GM19372 (cell line): ENCODE measurements at regions not wholly inside any gene's neighbourhood (a gene's known extent, or its start where the extent isn't known, plus 50 kb on each side); places are given as distances from the start of the nearest gene placed in this dataset.
"Not testable (repeated sequence)": the region's sequence is repeated elsewhere in the genome, so short reads cannot be mapped to it uniquely, and the experiment has no call there.

ENCODE experiments used
- ATAC-seq: cut with Tn5 transposase; IDR thresholded peaks from one replicate; pipeline ENCODE4 v1.9.1; 2021; ENCODE audit warnings: mild to moderate bottlenecking, low read depth, moderate library complexity; ENCODE audit not compliant: unreplicated experiment

DNA sequence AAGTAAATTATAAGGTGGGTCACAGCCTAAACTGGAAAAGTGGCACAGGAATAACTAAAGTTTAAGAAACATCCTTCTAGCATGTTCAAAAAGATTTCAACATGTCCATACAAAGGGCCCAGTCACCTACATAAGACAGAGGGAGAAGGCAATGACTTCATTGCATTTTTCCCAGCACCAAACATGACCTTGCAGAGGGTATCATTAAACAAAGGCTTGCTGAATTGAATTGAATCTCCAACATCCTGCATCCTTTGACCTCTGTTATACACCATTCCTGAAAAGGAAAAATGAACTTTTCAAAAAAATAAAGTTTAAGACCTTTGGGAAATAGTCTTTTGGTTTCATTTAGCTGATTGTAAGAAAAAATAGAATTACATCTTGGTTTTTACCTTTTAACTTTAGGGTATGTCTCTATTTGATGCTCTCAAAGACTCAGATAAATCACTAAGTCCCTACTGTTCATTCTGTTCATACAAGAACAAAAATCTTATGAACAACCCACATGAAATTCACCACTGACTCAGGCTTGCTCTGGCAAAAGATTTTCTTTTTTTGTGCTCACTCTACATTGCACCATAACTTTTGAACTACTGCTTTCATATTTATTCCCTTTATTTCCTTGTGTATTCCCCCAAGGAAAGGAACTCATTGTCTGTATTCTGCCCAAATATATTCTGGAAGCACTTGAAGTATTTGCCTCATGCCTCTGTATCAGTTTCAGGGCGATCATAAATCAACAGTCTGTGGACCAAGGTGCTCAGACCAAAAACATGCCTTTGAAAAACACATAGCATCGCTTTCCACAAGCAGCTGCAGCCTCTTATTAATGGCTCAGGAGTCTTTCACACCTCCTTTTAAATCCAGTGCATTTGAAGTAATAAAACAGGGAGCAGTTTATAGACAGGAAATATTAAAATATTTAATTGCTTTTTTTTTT, 121.7 kb downstream of the DUSP6 start:
- ATAC-seq: no peak

DNA sequence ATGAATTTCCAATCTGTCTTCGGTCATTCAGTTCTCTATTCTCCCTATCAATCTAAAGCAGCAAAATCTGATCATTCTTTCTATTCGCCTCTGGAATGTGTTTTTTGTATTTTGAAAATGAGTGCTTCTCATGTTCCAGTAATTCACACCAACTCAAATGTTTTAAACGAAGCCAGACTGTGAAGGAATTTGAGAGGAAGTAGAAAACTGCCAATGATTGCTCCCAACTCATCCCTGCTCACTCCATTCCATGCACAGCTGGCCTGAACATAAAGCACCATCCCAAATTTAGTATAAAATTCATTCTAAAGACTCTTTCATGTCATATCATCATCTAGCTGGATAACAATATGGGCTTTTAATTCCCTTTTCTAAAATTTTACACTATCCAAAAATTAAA, 123.8 kb downstream of the DUSP6 start:
- no peak for ATAC-seq

DNA sequence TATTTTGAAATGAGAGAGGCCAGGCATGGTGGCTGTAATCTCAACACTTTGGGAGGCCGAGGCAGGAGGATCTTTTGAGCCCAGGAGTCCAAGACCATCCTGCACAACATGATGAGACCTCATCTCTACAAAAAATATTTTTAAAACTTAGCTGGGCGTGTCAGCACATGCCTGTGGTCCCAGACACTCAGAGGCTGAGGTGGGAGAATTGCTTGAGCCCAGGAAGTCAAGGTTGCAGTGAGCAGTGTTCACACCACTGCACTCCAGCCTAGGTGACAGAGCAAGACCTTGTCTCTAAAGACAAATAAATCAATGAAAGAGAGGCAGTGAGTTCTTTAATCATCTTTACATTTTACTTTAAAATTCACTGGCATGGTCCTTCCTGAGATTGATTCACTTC, 124.5 kb downstream of the DUSP6 start:
- ATAC-seq: no peak

DNA sequence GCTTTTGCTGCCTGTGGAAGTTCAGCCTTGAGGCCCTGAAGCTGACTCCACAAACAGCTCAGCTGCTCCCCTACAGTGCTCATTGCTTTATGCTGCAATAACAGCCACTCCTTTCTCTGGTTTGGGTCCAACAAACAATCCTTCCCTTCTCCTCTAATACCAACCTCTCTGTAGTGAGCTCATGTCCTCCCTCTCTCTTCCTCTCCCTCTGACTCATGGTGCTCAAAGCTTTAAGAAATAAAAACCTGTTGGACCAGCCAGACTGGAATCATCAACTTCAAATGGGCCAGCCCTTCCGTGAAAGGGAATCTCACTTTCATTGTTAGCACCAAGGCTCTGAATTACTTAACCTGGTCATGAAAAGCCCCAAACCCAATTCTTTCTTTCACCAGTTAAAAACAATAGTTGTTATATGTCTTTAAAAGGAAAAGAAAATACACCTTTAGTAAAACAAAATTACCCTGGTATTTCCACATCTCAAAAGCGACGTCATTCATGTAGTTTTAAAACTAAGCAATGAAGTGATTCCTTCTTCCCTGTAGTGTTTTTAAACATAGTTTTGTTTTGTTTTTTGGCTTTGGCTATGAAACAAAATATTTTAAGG, 126.4 kb downstream of the DUSP6 start:
- no peak for ATAC-seq

DNA sequence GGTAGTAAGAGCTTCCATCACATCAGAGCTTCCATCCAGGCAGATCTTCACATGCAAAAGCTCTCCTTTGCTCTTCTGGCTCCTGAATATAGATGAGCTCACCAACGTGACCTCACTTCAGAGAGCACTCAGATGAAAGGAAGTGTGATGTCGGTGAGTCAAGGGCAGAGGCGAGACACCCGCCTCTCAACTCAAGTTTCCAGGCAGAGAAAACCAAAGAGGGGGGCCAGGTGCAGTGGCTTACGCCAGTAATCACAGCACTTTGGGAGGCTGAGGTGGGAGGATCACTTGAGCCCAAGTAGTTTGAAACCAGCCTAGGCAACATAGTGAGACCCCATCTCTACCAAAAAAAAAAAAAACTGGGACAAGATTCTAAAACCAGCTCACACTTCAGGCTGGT, 126.9 kb downstream of the DUSP6 start:
- ATAC-seq: no peak

DNA sequence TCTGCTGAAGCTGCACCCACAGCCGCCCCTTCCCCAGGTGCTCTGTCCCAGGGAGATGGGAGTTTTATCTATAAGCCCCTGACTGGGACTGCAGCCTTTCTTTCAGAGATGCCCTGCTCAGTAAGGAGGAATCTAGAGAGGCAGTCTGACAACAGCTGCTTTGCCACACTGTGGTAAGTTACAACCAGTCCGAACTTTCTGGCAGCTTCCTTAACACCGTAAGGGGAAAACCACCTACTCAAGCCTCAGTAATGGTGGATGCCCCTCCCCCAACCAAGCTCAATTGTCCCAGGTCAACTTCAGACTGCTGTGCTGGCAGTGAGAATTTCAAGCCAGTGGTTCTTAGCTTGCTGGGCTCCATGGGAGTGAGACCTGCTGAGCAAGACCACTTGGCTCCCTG, 129.7 kb downstream of the DUSP6 start:
- ATAC-seq: not testable (repeated sequence)

DNA sequence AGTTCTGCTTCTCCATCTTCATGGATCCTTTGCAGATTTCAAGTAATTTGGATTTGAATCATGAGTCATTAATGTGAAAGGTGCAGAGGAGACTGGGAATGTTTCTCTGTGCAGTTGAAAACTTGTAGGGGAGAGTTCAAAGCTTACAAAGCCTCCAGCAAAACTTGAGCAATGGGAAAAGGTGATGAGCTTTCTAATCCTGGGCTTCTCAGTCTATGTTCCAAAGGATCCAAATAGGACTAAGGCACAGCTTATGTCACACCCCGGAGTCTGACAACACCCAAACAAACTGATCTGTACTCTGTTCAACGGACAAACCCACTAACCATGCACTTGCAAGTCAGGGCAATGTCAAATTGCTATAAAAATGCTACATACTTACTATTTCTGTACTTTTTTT, 134.8 kb downstream of the DUSP6 start:
- no peak for ATAC-seq

DNA sequence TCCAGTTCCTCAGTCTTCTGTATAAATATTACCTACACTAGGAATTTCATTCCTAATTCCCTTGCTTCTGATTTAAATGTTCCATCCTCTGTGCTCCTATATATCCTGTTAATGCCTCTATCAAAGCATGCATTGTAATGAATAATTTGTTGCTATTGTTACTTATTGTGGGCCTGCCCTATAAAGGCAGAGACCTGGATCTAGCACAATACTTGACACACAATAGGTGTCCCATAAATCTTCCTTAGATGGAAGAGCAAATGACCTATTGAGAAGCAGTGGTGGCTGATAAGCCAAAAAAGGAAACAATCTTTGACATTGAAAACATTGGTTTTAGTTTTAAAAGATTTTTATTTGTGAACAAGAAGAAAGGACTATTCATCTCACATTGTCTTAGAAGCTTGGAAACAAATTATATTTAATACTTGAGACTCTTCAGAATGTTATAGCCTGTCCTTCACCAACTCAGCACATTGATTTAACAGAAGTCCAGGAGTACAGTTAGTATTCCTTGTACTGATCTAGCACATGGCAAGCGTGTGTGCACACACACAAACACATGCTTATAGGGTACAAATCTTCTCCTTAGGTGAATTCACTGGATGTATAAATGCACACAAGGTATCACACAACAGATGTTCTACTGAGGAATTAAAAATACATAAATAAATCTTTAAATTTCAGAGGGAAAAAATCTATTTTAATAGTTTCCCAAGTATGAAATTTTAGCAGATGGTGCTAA, 135.9 kb downstream of the DUSP6 start:
- ATAC-seq: no peak

DNA sequence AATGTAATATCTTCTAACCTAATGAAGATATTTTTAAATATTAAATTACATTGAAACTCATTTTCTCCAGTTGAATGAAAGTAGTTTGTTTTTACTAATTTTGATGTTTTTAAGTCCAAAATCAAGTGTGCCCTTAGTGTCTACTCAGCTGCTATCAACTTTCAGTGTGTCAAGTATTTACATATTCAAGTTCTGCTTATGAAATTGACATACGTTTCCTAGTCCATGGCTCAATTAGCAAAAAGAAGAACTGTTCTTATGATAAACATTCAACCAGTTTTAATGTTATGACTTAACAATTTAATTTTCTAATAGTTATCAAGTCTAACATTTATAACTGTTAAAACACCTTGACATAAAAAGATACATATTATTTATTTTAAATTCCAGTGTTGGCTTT, 137.1 kb downstream of the DUSP6 start:
- no peak for ATAC-seq

DNA sequence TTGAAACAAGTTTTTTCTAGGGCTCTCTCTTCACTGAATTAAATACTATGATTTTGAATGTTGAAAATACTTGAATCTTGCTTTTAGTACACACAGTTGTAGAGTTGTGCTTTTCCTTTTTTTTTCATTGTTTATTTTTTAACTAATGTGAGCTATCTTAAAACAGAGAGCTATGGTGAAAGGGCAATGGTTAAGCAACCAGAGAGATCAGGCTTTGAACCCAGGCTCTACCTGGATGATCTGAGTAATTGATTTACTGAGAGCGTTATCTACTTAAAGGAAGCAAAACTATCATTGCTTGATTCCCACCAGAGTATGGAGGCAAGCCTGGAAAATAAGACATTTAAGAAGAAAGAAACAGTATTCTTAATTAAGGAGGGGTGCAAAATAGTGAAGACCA, 138.6 kb downstream of the DUSP6 start:
- ATAC-seq: no peak

DNA sequence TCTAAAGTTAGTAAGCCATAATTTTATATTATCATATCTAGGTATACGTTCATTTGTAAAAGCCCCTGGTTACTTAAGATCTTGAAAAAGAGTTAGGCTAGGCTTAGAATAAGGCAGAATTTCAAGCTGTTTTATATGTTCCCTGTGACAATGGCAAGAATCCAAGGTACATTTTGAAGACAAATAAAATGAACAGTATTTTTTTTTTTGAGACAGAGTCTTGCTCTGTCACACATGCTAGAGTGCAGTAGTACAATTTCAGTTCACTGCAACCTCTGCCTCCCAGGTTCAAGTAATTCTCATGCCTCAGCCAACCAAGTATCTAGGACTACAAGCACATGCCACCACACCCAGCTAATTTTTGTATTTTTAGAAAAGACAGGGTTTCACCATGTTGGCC, 139.2 kb downstream of the DUSP6 start:
- no peak for ATAC-seq

DNA sequence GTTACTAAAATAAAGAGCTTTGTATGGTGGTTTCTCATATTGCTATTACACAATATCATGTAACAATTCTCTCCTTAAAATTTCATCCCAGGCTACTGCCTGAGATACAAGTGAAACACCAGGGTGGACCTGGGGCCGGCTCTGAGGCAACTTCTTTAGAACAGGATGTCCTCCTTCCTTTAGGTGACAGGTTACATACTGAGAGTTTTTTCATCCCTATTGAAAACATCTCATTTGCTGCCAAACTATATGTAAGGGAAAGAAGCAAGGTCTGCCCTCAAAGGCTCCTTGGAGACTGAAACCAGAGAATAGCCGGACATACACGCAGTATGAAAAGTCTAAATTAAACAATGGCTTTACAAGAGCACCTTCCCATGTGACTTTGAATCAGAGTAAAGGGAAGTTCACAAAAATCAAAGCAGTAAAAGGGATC, 139.9 kb downstream of the DUSP6 start:
- ATAC-seq: no peak

DNA sequence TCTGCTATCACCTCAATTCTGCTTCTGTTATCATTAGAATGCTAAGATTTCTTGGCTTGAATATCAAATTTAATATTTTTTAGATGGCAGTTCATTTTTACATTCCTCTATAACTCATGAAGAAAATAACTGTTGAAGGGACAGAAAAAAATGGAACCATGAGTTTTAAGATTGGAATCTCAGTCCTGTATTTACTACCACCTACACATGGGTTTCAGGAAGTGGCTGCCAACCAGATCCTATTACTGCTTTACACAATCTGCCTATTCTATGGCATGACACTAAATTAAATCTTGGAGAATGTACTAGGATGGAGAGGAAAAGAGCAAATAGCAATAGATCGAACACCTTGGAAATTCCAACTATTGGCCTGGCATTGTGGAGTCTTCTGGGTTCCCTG, 140.8 kb downstream of the DUSP6 start:
- ATAC-seq: no peak

DNA sequence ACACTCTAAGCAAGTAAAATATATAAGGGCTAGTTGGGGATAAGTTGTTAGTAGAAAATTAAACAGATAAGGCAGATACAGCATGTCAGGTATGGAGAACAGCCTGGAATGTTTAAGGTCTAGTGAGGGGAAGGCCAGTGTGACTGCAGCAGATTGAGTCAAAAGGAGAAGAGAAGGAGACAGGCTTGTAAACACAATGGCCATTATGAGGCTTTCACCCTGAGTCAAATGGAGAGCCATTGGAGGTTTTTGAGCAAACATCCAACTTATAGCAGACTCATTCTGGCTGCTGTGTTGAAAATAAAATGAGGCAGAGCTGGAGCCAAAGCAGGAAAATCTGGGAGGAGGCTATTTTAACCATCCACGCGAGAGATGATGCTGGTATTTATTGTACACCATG, 142.0 kb downstream of the DUSP6 start:
- no peak for ATAC-seq

DNA sequence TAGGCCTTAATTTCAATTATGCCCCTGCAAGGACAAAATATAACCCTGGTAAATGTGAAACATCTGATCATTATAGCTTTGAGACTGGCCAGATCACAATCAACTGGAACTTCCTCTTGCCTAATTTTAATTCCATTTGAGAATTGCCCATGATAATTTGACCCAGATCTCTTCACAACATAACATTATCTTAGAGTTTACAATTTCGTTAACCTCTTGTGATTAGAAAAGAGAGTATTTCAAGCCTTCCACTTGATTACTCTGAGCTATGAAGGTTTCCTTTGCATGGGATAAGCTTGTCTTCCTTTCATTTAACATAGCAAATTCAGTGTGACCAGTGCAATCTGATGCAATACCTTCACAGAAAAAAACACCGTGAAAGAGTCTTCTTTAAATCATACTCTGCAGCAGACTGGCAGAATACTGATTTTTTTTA, 143.6 kb downstream of the DUSP6 start:
- no peak for ATAC-seq

DNA sequence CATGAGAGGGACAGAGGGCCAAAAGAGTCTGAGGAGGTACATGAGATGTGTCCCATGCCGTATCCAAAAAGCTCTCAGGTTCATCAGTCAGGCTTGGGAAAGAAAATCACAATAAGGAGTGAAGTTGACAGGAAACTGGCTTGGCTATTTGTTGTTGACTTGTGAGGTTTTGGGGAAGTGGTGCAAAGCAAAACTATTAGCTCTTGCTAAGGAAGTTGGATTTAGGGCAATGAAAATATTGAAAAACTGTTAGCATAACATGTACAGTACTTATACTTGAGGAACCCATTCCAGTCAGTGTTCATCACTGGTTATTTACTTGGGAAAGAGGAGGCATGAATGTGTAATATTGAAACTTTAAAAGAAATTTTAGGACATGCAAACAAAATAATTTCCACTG, 145.9 kb downstream of the DUSP6 start:
- no peak for ATAC-seq

DNA sequence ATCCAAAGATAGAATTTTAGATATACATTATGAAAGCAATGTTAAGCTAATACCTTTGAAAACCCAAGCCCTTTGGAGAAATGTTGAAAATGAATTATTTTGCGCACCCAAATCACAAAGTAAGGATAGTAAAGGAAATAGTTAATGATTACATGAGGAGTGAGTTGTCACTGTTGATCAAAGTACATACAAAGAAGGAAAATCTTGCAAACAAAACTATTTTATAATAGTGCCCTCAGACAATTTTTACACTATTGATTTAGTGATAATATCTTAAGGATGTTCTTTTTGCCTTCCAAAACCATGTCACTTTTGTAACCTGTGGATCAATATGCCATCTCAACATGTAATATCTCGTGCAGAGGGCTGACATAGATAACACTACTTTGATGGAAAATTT, 146.8 kb downstream of the DUSP6 start:
- no peak for ATAC-seq

DNA sequence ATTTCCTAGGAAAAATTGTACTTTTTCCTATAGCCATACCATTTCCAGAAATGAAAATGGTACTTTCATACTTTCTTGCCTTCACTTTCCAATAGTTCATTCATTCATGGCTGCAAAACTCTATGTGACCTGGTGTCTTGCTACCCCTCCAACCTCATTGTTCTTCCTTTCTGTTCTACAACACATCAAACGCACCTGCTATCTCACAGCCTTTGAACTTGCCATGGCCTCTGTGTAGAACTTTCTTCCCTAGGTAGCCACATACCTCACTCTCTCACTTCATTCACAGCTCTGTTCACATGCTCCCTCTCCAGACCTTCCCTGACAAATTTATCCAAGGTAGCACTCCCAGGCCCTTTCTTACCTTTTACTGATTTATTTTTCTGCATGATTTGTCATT, 149.2 kb downstream of the DUSP6 start:
- ATAC-seq: no peak

DNA sequence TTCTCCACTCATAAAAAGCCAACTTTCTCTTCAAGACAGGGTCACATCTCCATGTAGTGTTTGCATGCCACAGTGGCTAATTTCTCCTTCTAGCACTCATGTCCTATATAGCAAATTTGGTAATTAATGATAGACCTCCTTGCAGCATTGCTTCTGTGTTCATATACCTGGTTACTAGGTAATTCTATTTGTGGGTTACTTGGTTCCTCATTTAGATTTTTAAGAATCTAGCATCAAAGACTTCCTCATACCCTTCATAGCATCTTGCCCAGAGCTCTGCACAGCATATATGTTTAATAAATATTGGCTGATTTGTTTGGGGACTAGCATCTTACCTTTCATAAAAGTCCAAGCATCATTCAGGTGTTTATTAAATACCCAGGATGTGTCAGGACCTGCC, 152.1 kb downstream of the DUSP6 start:
- ATAC-seq: no peak

DNA sequence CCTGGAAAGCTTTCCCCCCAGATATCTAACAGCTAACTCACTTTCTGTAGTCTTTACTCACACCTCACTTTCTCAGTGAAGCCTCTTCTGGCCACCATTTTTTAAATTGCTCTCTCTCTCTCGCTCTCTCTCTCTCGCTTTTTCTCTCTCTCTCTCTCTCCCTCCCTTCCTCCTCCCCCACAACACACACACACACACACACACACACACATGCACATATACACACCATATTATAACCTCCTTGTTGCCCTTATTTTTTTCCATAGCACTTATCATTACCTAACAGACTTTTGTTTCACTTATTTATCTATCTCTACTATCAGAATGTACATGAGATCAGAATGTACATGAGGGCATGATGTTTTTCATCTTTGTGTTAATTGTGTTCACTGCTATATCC, 156.8 kb downstream of the DUSP6 start:
- ATAC-seq: no peak

DNA sequence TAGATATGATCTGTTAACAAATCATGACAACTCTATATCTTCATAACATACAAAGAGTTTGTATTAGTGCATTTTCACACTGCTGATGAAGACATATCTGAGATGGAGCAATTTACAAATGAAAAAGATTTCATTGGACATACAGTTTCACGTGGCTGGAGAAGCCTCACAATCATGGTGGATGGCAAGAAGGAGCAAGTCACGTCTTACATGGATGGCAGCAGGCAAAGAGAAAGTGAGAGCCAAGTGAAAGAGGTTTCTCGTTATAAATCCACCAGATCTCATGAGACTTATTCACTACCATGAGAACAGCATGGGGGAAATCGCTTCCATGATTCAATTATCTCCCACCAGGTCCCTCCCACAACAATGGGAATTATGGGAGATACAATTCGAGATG, 157.6 kb downstream of the DUSP6 start:
- no peak for ATAC-seq
